Choroid plexus epithelial cell (primary cell): ENCODE measurements at regions not wholly inside any gene's neighbourhood (a gene's known extent, or its start where the extent isn't known, plus 50 kb on each side); places are given as distances from the start of the nearest gene placed in this dataset.
"Not testable (repeated sequence)": the region's sequence is repeated elsewhere in the genome, so short reads cannot be mapped to it uniquely, and the experiment has no call there.

Experiments used
- DNase-seq: peaks from one replicate; pipeline ENCODE4 v3.0.0-alpha.2; 2010; ENCODE audit warnings: low read depth
- H3K4me3 ChIP-seq: 2 replicates; pipeline ENCODE4 v1.5.1; 2011; ENCODE audit warnings: low read depth, mild to moderate bottlenecking, control low read depth, low read length, moderate library complexity
- TF ChIP-seq, protein P1 (sequence below): conservative IDR thresholded peaks from 2 replicates; pipeline ENCODE4 v1.5.1; 2011; ENCODE audit warnings: low read depth, mild to moderate bottlenecking, control low read depth, inconsistent platforms, low read length, moderate library complexity

DNA sequence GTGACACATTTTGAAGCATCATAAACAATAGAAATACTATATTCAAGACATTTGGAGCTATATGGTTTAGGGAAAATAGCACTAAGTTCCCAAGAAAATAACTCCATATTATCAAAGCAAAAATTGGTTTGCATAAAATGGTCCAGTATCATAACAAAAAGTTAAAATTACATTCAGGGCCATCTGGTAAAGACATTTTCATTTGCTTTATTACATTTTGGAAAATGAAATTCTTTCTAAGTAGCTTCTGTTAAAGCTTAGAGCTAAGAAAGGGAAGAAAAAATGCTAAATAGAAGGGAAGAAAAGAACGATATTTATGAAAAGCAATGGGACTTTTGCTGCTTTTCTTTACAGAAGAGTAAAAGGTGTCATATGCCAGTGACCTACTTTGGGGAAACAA lies 155.4 kb upstream of the GOT2 start:
- TF ChIP-seq, protein P1, sequence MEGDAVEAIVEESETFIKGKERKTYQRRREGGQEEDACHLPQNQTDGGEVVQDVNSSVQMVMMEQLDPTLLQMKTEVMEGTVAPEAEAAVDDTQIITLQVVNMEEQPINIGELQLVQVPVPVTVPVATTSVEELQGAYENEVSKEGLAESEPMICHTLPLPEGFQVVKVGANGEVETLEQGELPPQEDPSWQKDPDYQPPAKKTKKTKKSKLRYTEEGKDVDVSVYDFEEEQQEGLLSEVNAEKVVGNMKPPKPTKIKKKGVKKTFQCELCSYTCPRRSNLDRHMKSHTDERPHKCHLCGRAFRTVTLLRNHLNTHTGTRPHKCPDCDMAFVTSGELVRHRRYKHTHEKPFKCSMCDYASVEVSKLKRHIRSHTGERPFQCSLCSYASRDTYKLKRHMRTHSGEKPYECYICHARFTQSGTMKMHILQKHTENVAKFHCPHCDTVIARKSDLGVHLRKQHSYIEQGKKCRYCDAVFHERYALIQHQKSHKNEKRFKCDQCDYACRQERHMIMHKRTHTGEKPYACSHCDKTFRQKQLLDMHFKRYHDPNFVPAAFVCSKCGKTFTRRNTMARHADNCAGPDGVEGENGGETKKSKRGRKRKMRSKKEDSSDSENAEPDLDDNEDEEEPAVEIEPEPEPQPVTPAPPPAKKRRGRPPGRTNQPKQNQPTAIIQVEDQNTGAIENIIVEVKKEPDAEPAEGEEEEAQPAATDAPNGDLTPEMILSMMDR: no peak
- no peak for DNase-seq
- H3K4me3 ChIP-seq: no peak overlapping the region

DNA sequence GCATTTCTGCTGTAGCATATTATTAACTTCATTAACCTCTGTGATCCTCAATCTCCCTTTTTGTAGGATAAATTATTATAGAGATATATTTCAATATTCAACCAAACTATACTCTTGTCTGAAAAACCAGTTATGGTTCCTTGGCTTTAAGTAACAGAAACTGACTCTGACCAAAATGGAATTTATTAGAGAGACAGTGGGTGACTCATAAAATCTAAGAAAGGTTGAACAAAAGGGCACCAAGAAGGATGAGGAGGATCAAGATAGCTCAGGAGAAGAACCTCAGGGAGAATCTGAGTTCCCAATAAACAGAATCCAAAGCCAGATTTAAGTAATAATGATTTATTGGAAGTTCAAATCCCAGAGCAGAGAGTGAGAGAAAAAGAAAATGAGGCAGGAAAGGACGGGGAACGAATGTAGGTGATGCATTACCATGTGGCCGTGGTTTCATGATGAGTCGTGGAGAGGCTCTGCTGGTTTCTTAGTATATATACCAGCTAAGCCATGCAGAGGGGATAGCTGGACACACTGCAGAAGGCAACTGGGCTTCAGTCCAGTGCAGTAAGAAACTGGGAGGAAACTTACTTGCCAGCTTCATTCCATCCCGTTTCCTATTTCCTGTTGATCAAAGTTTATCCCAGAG lies 151.5 kb upstream of the GOT2 start:
- no peak for DNase-seq
- TF ChIP-seq, protein P1: no peak

DNA sequence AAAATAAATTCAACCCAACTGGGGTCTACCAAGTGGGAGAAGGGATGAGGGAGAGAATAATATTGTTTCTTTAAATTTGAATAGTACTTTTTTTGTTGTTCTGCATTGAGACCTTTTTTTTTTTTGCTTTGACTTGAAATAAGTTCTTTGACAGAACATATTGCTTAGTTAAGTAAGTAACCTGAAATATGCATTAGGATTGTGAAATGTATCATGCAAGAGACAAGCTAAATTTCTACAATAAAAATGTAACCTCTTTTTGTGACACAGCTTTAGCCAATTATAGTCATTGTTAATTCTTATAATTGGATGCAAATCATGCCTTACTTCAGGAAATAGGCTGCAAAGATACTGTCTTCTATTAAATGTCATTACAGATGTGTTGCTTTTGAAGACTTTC lies 150.0 kb upstream of the GOT2 start:
- H3K4me3 ChIP-seq: no peak overlapping the region
- TF ChIP-seq, protein P1: no peak
- DNase-seq: no peak

More for the DNA sequence above, 151.5 kb upstream of the GOT2 start:
- H3K4me3 ChIP-seq: no peak overlapping the region

DNA sequence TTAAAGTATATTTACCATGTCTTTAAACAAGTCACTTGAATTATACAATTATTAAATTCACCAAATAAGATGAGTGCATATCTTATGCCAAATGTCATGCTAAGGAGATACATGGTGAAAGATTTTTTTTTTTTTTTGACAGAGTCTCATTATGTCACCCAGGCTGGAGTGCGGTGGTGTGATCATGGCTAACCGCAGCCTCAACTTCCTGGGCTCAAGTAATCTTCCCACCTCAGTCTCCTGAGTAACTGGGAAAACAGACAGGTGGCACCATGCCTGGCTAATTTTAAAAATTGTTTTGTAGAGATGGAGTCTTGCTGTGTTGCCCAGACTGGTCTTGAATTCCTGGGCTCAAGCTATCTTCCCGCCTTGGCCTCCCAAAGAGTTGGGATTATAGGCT lies 149.0 kb upstream of the GOT2 start:
- DNase-seq: no peak
- H3K4me3 ChIP-seq: no peak overlapping the region
- TF ChIP-seq, protein P1: no peak

DNA sequence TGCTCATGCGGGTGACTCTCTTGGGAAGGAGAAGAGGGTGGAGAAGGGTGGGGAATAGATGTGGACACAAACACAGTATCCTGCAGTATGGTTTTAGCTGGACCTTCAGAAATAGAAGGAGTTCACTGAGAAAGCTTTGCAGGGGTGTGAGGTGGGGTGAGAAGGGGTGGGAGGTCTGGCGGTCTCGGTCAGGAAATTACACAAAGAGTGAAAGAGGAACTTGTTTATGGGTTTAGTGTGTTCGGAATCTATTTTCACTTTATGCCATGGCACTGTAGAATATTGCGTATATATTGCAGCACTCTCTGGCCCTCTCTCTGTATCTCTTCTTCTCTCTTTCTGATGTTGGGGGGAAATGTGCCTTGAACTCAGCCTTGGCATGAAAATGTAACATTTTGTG lies 148.2 kb upstream of the GOT2 start:
- DNase-seq: no peak
- TF ChIP-seq, protein P1: no peak
- no peak overlapping the region for H3K4me3 ChIP-seq

DNA sequence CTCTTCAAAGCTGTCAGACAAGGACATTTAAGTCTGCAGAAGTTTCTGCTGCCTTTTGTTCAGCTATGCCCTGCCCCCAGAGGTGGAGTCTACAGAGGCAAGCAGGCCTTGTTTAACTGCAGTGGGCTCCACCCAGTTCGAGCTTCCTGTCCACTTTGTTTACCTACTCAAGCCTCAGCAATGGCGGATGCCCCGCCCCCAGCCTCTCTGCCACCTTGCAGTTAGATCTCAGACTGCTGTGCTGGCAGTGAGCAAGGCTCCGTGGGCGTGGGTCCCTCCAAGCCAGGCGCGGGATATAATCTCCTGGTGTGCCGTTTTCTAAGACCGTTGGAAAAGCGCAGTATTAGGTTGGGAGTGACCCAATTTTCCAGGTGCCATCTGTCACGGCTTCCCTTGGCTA lies 144.5 kb upstream of the GOT2 start:
- DNase-seq, H3K4me3 ChIP-seq: not testable (repeated sequence)

DNA sequence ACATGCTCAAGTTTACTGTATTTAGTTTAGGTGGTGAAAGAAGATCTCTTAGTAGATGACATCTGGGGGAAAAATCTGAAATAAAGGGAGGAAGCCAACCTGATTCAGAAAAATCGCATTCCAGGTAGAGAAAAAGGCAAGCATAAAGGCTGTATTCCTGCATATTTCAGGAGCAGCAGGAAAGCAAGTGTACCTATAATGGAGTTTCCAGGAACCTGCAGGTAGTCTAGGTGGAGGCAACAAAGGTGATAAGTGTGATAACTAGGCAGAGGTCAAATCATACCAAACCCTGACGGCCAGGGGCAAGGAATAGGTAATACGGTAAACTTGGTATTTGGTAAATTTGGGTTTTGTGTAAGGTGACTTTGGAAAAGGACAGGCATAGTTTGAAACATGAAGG lies 132.8 kb upstream of the GOT2 start:
- TF ChIP-seq, protein P1: no peak
- no peak for DNase-seq
- no peak overlapping the region for H3K4me3 ChIP-seq
